GM23338 (cell line): ENCODE measurements at regions not wholly inside any gene's neighbourhood (a gene's known extent, or its start where the extent isn't known, plus 50 kb on each side); places are given as distances from the start of the nearest gene placed in this dataset.

Source experiments
- ATAC-seq: fragments of 200-7000 bp; cut with Tn5 transposase; 3 replicates; pipeline ENCODE4 v1.9.1; 2020
- DNase-seq: peaks from one replicate; pipeline ENCODE4 v3.0.0-alpha.2; 2015; ENCODE audit warnings: low spot score
- H2AFZ ChIP-seq: fragments of 200-600 bp; sonication (generic); 2 replicates; pipeline ENCODE4 v1.8.0; 2016; ENCODE audit warnings: antibody characterized with exemption, mild to moderate bottlenecking, moderate library complexity
- H3F3A ChIP-seq: fragments of 200-600 bp; sonication (generic); replicated peaks from 2 replicates; pipeline ENCODE4 v1.8.0; 2017; ENCODE audit warnings: antibody characterized with exemption, mixed run types, low read depth
- H3K27ac ChIP-seq: fragments of 200-600 bp; sonication (generic); 2 replicates; pipeline ENCODE4 v1.6.1; 2016; ENCODE audit warnings: low read depth
- H3K27me3 ChIP-seq: fragments of 200-600 bp; sonication (generic); 2 replicates; pipeline ENCODE4 v1.8.0; 2016; ENCODE audit warnings: mild to moderate bottlenecking, mixed run types, moderate library complexity; ENCODE audit not compliant: insufficient read depth
- H3K36me3 ChIP-seq: fragments of 200-600 bp; sonication (generic); 2 replicates; pipeline ENCODE4 v1.8.0; 2016; ENCODE audit warnings: mild to moderate bottlenecking; ENCODE audit not compliant: insufficient read depth
- H3K4me1 ChIP-seq: fragments of 200-600 bp; sonication (generic); 2 replicates; pipeline ENCODE4 v1.8.0; 2016; ENCODE audit warnings: mild to moderate bottlenecking, moderate library complexity; ENCODE audit not compliant: insufficient read depth
- H3K4me2 ChIP-seq: fragments of 200-600 bp; sonication (generic); 2 replicates; pipeline ENCODE4 v1.7.1; 2017; ENCODE audit warnings: mixed run types
- H3K4me3 ChIP-seq: fragments of 200-600 bp; sonication (generic); 2 replicates; pipeline ENCODE4 v1.6.1; 2016; ENCODE audit warnings: mixed run types
- H3K79me2 ChIP-seq: fragments of 200-600 bp; sonication (generic); replicated peaks from 2 replicates; pipeline ENCODE4 v1.8.0; 2017; ENCODE audit warnings: mild to moderate bottlenecking; ENCODE audit not compliant: insufficient read depth
- H3K9me2 ChIP-seq: fragments of 200-600 bp; sonication (generic); 2 replicates; pipeline ENCODE4 v1.8.0; 2017; ENCODE audit not compliant: insufficient read depth
- H4K20me1 ChIP-seq: fragments of 200-600 bp; sonication (generic); replicated peaks from 2 replicates; pipeline ENCODE4 v1.8.0; 2017; ENCODE audit warnings: mild to moderate bottlenecking; ENCODE audit not compliant: insufficient read depth
- H3K27ac Mint-ChIP-seq: 2 replicates; pipeline ENCODE4 v1.8.0; 2020; ENCODE audit warnings: inconsistent platforms, mild to moderate bottlenecking, moderate library complexity, mixed read lengths
- H3K27me3 Mint-ChIP-seq: 3 replicates; pipeline ENCODE4 v1.8.0; 2022; ENCODE audit warnings: low read depth, mild to moderate bottlenecking, moderate library complexity, mixed read lengths, inconsistent platforms; ENCODE audit not compliant: insufficient read depth, poor library complexity
- H3K36me3 Mint-ChIP-seq: 3 replicates; pipeline ENCODE4 v1.8.0; 2021; ENCODE audit warnings: low read depth, mild to moderate bottlenecking, inconsistent platforms, moderate library complexity, mixed read lengths
- H3K4me1 Mint-ChIP-seq: 3 replicates; pipeline ENCODE4 v1.8.0; 2020; ENCODE audit warnings: mild to moderate bottlenecking, inconsistent platforms, mixed read lengths
- H3K4me3 Mint-ChIP-seq: 3 replicates; pipeline ENCODE4 v1.8.0; 2021; ENCODE audit warnings: moderate library complexity, mild to moderate bottlenecking, inconsistent platforms, mixed read lengths
- H3K9me3 Mint-ChIP-seq: 3 replicates; pipeline ENCODE4 v1.8.0; 2020; ENCODE audit warnings: moderate library complexity, mild to moderate bottlenecking, inconsistent platforms, mixed read lengths
- JUNB ChIP-seq: IDR thresholded peaks from one replicate; pipeline ENCODE4 v1.6.1; 2016; ENCODE audit warnings: antibody characterized with exemption; ENCODE audit not compliant: unreplicated experiment
- REST ChIP-seq: IDR thresholded peaks from one replicate; pipeline ENCODE4 v1.6.1; 2018; ENCODE audit warnings: antibody characterized with exemption; ENCODE audit not compliant: unreplicated experiment
- STAT1 ChIP-seq: IDR thresholded peaks from one replicate; pipeline ENCODE4 v1.6.1; 2016; ENCODE audit warnings: antibody characterized with exemption; ENCODE audit not compliant: unreplicated experiment
- ZNF114 ChIP-seq: fragments of 250-450 bp; sonication (Bioruptor Pico); IDR thresholded peaks from 2 replicates; pipeline ENCODE4 v1.5.0; 2020; ENCODE audit warnings: mild to moderate bottlenecking, moderate library complexity
- ZNF331 ChIP-seq: fragments of 250-450 bp; sonication (Bioruptor Pico); IDR thresholded peaks from 2 replicates; pipeline ENCODE4 v1.5.0; 2020; ENCODE audit warnings: low read depth, mild to moderate bottlenecking, moderate library complexity
- ZNF462 ChIP-seq: fragments of 250-450 bp; sonication (Bioruptor Pico); IDR thresholded peaks from 2 replicates; pipeline ENCODE4 v1.5.0; 2020; ENCODE audit warnings: mild to moderate bottlenecking, moderate library complexity
- TF ChIP-seq, protein P1 (sequence below): IDR thresholded peaks from 2 replicates; pipeline ENCODE4 v1.6.1; 2016; ENCODE audit warnings: antibody characterized with exemption

DNA sequence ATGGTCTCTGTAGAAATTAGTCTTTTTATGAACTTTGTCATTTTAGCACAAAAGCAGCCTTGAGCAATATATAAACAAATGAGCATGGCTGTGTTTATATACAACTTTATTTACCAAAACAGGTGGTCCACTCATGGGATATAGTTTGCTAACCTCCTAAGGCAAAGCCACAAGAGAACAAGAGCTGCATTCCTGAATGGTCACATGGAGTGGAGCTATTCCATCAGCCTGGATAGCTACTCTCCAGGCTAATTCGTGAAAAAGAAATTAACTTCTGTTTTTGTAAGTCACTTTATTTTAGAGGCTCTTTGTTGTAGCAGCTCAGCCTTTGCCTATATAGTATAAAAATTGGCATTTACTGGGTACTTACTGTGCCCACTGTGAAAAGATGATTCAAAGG lies 163.3 kb upstream of the FAM78B start (continued):
- TF ChIP-seq JUNB (no peak), ZNF462 (CRISPR knock-in tag) (no peak), STAT1 (no peak), ZNF114 (CRISPR knock-in tag) (no peak)

- peaks cover 12% of the 10 kb centered on the region for H3K9me2 ChIP-seq
- no peaks in the 10 kb centered on the region for H4K20me1 ChIP-seq
- no peaks in the 10 kb centered on the region; the same call in 1 of the 2 replicates for H3K36me3 ChIP-seq
- H3K27me3 ChIP-seq, result no peaks in the 10 kb centered on the region
- no peaks in the 10 kb centered on the region for H3K79me2 ChIP-seq
- H3K9me3 Mint-ChIP-seq, result peaks cover 10% of the 10 kb centered on the region
- no peak overlapping the region for H2AFZ ChIP-seq
- no peak overlapping the region for H3K4me3 ChIP-seq
- DNase-seq (no peak), ATAC-seq (no peak)
- H3K27me3 Mint-ChIP-seq, result no peaks in the 10 kb centered on the region
- H3K4me1 ChIP-seq, result peaks cover 18% of the 10 kb centered on the region
- H3K4me2 ChIP-seq, result no peak overlapping the region
- no peak overlapping the region for H3K4me3 Mint-ChIP-seq
- H3F3A ChIP-seq, result no peaks in the 10 kb centered on the region
- H3K27ac Mint-ChIP-seq, result no peak overlapping the region
- no peak overlapping the region for H3K27ac ChIP-seq
- peaks cover 15% of the 10 kb centered on the region for H3K4me1 Mint-ChIP-seq
- peaks cover 4% of the 10 kb centered on the region; the same call in 1 of the 3 replicates for H3K36me3 Mint-ChIP-seq
- no peak for TF ChIP-seq REST
- TF ChIP-seq ZNF331 (CRISPR knock-in tag), result no peak
- no peak for TF ChIP-seq ZNF114 (CRISPR knock-in tag)
- TF ChIP-seq, protein P1, sequence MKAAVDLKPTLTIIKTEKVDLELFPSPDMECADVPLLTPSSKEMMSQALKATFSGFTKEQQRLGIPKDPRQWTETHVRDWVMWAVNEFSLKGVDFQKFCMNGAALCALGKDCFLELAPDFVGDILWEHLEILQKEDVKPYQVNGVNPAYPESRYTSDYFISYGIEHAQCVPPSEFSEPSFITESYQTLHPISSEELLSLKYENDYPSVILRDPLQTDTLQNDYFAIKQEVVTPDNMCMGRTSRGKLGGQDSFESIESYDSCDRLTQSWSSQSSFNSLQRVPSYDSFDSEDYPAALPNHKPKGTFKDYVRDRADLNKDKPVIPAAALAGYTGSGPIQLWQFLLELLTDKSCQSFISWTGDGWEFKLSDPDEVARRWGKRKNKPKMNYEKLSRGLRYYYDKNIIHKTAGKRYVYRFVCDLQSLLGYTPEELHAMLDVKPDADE, result no peak
Measured at GRCh38 chr1:166338105-166338504, 171.3 kb upstream of the FAM78B start.
